GM18861 (cell line): ENCODE measurements at regions not wholly inside any gene's neighbourhood (a gene's known extent, or its start where the extent isn't known, plus 50 kb on each side); places are given as distances from the start of the nearest gene placed in this dataset.
"Not testable (repeated sequence)": the region's sequence is repeated elsewhere in the genome, so short reads cannot be mapped to it uniquely, and the experiment has no call there.

Source experiments
- ATAC-seq: cut with Tn5 transposase; IDR thresholded peaks from one replicate; pipeline ENCODE4 v1.9.1; 2021; ENCODE audit not compliant: unreplicated experiment

DNA sequence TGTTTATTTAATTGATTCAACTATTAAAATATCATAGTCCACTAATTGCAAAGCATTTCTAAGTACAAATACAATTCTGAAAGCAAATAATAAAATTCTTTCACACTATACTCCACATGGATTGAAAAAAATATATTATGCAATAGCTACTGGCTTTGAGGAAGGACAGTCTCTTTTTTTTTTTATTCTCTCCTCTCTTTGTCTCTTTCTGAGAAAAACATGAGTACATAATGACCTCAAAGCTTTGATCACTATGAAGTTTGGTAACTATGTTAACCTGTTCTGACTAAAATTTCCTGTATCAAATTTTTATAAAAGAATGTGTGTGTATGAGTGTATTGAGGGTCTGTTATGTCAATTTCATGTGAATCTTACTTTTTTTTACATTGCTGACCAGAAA, 96.2 kb downstream of the RGS2 start:
- no peak for ATAC-seq

DNA sequence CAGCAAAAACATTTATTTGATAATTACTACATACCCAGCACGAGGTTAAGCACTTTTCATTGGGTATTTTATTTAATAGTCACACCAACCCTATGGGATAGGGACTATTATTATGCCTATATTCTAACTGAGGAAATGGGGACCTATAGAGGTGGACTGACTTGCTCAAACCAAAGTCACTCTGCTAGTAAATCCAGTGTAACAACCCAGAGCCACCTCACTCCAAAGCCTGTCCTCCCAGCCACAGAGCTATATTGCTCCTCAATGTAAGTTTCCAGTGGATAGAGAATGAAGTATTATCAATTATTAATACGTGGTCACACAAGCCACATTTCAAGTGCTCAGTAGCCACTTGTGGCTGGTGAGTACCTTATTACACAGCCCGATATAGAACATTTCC, 97.5 kb downstream of the RGS2 start:
- no peak for ATAC-seq

DNA sequence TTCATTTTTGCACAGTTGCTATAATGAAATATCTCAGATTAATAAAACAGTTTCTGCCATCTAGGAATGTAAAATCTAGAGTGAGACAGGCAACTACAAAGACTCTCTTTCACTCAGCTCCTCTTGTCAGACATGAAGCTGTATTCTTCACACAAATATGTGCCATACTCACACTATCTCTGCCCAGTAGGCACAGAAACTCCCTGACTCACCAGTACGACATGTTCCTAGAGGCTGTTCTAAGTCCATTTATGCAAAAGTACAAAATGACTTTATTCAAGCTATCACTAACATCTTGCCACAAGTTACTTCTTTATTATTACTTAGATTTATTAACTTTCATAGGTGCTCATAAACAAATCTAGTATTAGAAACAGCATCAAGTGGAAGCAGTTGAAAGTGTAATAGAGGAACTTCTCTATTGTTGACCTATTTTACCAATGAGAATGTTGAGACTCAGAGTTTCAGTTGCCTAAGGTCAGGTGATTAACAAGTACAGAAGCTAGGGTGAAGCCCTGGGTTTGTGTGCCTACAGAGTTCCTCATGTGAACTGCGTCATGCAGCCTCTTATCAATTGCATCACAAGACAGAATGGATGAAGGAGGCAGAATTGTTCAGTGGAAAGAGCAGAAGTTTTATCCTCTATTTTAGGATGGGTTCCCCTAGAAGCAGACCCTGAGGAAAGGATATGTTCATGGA, 98.9 kb downstream of the RGS2 start:
- ATAC-seq, result no peak

DNA sequence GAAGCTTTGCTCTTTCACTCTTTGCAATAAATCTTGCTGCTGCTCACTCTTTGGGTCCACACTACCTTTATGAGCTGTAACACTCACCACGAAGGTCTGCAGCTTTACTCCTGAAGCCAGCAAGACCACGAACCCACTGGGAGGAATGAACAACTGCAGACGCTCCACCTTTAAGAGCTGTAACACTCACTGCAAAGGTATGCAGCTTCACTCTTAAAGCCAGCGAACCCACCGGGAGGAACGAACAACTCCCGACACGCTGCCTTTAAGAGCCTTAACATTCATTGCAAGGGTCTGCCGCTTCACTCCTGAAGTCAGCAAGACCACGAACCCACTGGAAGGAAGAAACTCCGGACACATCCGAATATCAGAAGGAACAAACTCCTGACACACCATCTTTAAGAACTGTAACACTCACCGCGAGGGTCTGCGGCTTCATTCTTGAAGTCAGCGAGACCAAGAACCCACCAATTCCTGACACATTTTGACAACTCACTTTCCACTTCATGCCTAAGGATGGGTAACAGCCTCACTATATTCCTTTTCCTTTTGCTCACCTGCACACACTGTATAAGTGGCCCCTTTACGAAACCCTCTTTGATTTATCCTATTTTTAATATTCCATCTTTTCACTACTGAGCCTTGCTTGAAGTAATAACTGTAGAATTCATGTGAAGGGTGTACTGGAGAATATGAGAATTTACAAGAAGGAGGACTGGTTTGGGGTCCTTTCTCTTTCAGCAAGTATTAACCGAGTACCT, 103.2 kb downstream of the RGS2 start:
- ATAC-seq, result not testable (repeated sequence)

DNA sequence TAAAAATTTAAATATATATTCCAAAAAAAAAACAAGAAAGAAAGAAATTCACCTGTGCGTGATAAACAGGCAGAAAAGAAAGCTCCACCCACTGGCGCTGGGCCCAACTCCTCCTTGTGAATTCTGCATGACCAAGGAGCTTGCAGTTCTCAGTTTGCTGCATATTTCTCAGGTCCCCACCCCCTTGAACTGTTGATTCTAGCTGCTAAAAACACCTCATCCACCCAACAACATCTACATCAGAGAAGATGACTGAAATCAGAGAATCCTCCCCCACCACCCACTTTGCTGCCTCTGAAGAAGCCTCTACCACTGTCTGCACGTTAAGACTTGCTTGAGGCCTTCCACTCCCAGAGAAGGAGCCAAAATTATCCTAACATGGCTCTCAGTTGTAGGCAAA, 104.8 kb downstream of the RGS2 start:
- ATAC-seq, result no peak

DNA sequence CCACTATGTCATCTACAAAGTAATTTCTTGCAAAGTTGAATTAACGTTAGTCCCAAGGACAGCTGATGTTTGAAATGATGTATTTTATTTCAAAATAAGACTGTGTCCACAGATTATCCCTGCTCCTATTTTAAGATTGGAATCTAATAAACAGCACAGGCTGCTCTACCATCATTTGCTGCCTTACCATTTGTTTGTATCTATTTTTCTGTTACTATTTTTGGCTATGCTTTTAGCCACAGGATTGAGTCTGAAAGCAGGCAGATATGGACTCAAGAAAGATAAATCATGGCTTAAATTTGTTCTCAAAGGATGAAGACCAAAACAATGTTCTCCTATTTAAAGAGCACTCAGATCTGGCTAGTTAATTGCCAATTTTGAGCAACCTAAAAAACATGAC, 105.3 kb downstream of the RGS2 start:
- no peak for ATAC-seq

DNA sequence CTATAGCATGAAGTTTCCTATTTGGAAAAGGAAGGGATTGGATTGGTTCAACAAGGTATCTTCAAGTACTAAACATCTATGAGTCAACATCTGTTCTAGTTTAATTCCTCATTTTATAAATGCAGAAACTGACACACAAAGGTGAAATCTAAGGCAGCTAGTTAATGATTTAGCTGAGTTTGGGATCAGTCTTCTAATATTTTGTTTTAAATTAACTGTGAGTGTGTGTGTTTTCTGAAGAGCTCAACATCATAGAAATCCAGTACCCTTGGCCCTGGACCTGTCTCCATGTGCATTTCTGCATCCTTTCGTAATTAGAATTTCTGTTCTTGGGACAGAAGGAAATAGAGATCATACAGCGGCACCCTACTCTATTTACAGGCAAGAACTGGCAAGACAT, 105.9 kb downstream of the RGS2 start:
- ATAC-seq, result no peak

DNA sequence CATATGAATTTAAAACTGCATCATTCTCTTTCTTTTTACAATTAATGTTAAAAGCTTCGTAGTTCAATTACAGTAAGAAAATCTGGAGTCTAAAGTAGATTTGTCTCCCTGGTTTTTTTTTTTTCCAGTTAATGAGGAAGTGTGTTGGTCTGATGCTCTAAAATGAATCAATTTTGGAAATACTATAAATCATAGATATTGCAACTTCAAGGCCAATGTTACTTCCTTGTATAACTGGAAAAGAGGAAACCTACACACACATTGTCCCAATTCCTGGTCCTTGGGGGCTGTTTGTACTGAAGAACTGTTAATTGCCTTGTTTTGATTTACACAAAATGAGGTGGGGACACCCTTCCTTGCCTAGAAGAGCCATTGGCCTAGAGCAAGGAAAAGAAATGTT, 107.2 kb downstream of the RGS2 start:
- no peak for ATAC-seq

DNA sequence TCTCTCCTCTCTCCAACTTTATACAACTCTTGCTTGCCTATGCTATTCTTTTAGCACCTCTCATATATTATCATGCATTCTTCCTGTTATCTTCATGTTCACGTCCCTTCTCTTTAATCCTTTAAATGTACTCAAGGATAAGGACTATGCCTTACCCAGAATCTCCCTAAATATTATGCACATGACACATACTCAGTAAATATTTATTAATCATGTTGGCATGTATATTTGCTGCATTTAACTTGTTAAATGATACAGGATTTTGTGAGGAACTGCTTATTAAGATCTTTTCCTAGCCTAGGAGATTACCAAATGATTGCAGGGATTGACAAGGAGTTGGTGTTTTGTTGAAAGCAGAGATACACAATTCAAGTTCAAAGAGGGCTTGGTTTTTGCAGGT, 109.4 kb downstream of the RGS2 start:
- no peak for ATAC-seq

DNA sequence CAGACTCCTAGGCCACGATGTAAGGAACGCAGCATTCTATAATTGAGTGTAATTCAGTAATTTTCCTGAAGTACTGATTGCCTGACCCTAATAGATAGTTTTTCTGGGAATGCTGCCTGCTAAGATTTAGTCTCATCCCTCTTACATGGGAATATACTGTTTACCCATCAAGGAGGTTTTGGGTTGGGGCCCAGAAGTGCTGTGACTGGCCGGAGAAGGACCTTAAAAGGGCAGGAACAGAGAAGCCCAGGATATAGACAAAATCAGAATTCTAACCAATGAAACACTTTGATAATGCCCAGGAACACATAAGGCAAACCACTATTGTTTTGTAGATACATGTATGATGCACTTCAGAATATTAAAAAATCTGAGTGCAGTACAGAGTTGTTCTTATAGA, 111.6 kb downstream of the RGS2 start:
- ATAC-seq, result no peak

DNA sequence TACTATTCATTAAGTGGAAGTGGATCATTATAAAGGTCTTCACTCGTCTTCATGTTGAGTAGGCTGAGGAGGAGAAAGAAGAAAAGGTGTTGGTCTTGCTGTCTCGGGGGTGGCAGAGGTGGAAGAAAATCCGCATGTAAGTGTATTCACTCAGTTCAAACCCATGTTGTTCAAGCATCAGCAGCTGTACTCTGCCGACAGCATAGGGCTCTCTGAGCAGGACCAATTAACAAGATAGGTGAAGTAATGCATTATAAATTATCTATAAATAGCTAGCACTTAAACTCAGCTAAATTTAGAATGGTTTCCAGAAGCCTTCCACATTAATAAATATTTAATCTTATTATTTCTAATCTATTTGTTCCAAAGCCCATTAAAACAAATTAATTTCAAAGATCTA, 116.8 kb downstream of the RGS2 start:
- ATAC-seq, result no peak

DNA sequence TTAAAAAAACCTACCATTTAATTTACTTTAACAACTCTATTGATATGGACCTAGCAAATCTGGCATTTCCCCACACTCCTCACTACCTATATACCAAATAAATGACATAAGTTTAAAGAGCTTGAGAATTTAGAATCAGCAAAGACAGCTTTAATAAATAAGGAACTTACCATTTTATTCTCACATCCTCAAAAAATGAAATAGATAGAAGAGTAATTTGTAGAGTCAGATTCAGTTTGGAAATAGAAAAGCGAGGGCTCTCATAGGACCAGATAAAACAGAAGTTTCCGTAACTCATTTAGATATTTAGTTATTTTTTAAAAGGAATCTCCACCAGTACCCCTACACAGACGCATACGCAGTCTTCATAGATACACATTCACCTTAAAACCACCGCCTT, 117.9 kb downstream of the RGS2 start:
- ATAC-seq, result no peak

DNA sequence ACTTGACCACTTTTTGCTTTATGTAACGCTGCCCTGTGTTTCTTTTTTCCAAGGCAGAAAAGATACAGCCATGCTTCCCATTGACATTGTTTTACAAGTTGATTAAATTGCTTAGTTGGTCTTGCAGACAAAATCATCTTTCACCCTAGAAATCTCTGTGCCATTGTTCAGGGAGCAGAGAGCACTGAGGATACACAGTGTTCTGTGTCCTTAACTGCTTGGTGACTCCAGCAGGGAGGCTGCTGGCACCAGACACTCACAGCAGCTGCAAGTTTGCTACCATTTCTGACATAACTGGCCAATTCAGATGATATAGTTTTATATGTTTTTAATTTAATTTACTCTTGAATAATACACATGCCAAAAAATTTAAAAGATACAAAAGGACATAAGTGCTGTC, 118.7 kb downstream of the RGS2 start:
- ATAC-seq, result no peak

DNA sequence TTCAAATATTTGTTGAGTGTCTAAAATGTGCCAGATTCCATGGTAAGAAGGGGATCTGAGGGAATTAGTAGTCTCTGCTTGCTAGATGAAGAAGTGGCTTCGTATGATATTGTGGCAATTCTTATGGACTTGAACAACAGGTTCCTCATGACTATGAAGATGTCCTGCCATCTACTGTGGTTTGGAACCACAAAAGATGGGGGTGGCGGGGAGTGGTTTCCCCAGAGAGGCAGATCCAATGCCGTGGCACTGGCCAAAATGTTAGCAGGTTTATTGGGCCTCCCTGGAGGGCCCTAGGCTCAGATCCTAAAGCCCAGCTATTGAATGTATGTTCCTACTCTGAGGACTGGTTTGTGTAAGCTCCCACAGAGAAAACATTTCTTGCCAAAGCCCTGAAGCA, 120.8 kb downstream of the RGS2 start:
- ATAC-seq, result no peak

DNA sequence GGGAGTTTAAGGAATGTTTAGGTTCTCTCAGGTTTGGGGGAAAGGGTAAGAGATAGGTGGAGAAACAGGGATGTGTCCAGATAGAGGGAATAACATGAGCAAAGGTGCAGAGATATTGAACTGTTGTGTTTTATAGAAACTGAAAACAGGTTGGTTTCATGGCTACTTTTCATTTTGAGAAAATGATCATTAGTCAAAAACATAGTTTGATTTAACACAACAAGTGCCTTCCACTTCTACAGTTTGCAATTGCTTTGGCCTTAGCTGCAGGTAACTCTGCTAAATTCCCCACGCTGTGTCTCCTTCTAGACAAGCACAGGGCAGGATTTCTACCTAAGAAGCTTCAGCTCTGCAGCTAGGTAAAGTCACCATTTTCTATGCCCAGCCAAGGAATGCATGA, 124.9 kb downstream of the RGS2 start:
- no peak for ATAC-seq

DNA sequence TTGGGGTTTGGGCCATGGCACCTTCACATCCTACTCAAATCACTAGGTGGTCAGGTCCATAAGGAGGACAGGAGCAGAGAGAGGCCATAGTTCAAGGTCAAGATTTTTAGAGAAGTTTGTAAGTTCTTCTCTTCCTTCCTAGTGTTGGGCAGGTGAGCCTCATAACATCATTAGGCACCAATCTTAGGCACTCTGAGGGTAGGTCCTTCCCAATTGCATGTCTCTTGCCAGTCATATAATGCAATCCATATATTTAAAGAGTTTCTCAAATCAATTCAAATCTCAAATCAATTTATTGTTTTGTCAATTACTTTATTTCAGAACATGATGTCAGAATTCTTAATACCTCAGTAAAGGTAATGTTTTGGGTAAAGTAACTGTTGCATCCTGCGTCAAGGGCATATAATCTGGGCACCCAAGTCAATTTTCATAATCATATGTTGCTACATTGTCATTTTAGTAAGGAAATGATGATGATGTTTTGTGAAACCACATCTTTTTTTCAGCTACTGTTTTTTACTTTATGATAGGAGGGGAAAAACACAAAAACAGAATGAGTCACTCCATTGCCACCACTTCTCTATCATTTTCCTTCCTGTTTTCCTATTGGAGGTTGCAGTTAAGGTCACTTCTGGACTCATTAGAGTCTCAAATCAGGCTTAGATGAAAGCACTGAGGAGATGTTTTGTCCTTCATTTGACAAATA, 122.7 kb downstream of the UCHL5 start:
- no peak for ATAC-seq

DNA sequence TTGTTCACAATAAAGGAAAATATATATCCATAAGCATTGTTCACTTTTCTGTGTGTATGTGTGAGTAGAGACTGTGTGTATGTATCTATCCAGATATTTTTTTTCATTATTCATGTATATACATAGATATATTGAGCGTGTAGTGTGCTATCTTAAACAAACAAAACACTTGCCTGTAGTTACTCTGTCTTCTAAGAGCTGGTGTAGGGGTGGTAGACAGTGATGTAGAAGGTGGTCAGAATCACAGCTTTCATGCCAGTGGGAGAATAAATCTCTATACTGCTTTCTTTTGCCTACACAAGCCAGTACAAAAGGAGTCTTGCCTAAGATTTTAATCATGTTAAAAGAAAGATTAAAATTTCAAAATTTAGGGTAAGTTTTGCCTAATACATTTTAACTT, 122.0 kb downstream of the UCHL5 start:
- no peak for ATAC-seq

DNA sequence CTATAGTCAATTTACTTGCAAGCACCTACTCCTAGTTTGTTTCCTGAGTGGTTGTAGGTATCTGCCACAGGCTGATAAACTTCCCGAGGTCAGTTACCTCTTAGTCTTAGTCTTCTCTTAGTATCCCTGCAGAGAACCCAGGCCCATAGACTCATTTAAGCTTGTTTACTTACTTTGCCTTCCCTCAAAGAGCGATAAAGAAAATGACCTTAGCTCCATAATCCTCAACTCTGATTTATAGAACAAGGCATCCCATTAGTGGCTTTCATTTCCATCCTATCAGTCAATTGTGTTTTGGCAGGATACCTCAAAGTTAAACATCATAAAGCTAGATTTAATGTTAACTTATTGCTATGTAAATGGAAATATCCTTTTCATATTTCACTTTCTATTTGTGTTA, 119.7 kb downstream of the UCHL5 start:
- no peak for ATAC-seq

DNA sequence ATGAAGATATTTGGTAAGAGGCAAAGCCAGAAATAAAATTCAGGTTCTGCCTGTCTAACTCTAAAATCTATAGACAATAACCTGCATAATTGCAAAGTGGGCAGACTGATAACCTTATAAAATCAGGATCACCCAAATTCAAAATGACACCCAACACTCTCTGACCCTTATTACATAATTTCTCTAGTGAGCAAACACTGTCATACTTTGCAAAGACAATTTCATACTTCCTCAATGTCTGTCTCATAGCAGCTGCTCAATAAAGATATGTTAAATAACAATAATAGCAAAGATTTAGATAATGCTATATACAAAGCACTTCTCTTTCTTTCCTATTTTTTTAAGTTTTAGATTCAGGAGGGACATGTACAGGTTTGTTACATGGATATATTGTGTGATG, 118.5 kb downstream of the UCHL5 start:
- no peak for ATAC-seq

DNA sequence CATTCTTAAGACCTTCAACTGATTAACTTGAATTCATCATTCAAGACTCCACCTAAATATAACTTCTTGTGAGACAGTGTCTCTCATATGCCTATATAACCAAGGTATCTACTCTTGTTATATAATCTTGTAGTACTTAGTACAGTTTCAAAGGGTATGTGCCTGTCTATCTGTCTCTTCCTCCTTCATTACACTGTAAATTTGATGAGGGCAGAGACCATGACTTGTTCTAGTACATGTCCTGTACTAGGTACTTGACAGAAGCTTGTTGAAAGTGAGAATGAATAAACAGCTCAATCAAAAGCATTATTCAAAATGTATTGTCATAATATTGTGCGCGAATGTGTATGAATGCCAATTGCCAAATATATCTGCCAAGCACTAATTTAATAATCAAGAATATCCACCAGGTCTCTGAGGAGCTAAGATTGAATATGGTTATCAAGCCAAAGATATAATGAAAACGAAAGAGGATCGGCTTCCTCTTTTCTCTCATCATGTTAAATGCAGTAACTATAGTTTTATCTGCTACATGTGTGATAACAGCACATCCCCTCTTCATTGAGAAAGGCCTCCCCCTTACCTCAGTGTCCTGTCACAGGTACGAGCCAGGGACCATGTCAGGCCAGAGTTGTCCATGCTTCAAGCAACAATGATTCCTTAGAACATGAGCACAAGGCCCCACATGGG, 117.3 kb downstream of the UCHL5 start:
- no peak for ATAC-seq

DNA sequence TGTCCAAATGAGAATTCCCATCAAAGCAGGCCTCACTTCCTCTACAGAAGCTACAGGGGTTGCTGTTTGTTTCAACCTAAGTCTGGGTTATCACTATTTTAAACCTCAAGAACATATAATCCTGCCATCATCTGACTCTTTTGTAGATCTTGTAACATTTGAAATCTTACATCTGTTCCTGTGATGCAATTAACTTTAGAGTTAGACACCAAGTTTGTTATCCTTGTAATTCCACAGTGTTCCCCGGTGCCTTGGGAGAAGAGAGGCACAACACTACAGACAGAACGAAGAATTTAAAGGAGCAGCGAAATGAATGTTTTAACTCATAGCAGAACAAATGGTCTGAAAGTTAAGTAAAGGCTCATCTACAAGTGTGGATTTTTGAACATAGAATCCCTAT, 116.1 kb downstream of the UCHL5 start:
- ATAC-seq, result no peak

DNA sequence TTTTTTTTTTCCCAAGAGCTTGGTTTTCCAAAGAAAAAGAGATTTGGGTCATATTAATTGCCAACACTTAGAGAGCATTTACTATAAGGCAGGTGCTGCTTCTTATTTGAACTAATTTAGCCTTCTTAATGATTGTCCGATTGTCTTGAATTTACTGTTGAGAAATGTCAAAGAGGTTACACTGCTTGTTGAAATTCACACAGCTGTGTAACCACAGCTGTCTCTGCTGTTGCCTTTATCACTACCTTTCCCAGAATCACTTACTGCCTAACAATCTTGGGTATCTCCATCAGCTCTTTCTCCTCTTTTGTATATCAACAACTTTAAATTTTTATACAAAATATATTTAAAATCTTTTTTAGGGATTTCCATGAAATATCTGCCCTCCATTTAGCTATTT, 115.6 kb downstream of the UCHL5 start:
- no peak for ATAC-seq
